ENCODE measurements at regions not wholly inside any gene's neighbourhood (a gene's known extent, or its start where the extent isn't known, plus 50 kb on each side); places are given as distances from the start of the nearest gene placed in this dataset.
A peak's percentile ranks its signal among the peaks of the same experiment; 100 is the strongest.
"Not testable (repeated sequence)": the region's sequence is repeated elsewhere in the genome, so short reads cannot be mapped to it uniquely, and the experiment has no call there.

DNA sequence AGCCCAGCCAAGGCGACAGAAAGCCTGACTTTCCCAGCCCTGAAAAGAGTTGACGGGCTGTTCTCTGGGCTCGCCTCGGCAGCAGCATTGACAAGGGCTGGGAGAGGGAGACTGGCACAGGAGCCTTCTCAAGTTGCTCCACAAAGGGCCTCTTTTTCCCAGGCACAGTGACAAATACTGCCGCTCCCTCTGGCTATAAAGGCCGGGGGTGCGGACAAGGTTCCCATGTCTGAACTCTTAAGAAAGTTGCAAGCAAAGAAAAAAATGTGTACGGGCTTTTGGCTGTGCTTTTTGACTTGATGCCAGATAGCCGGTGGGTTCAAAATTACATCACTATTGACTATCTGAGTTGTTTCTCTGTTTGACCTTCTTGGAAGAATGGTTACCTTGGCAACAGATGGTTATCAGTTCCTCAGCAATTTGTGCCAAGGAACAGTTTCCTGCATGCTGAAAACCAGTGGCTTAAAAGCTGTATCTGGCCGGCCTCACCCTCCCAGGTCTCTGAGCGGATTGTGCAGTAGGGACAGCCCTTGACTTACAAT lies 115.9 kb upstream of the EEPD1 start:
- DNase-seq: peak; percentile 89

DNA sequence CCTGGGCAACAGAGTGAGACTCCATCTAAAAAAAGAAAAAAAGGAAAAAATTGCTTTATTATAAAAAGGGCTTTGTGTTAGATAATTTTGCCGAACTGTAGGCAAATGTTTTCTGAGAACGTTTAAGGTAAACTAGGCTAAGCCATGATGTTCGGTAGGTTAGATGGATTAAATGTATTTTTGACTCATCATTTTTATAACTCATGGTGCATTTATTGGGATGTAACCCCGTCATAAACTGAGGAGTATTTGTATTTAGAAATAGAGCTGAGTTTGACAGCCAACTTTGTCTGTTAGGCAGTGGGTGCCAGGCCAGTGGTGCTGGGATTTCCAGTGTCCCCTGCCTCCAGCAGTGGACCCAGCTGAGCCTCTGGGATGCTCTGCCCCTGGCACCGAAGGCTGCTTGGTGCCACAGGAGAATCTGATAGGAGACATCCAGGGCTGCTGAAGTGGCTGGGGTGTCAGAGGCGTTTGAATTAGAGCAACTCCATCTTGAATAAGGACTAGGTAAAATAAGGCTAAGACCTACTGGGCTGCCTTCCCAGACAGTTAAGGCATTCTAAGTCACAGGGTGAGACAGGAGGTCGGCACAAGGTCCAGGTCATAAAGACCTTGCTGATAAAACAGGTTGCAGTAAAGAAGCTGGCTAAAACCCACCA lies 114.9 kb upstream of the EEPD1 start:
- no peak for DNase-seq

DNA sequence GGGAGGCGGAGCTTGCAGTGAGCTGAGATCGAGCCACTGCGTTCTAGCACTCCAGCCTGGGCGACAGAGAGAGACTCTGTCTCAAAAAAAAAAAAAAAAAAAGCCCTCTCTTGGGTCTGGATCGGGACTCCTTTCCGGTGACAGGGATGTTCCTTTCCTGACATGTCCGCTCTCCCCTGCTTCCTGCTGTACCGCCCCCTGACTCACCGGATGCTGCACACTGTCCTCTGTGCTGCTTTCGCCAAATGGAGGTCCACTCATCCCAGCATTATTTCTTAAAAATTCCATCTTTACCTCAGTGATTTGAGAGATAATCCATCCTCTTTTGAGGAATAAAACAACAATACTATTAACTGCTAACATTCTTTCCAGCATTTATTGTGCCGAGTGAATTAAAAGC lies 113.8 kb upstream of the EEPD1 start:
- DNase-seq: no peak

DNA sequence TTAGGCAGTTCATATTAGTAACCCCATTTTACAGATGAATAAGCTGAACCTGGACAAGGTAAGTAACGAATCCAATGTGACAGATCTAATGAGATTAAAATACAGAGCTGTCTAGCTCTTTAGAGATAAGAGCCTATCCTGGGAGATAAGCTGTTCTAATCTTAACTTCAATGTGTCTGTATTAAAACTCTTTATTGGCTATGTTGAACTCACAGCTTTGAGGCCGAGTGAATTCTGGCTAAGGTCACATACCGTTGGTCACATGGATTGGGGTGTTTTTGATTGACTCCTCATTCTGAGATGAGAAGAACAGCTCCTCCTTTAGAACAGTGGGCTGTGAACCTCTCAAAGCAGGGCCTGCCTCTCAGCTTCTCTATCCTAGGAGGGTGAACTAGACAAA lies 113.4 kb upstream of the EEPD1 start:
- DNase-seq: no peak

DNA sequence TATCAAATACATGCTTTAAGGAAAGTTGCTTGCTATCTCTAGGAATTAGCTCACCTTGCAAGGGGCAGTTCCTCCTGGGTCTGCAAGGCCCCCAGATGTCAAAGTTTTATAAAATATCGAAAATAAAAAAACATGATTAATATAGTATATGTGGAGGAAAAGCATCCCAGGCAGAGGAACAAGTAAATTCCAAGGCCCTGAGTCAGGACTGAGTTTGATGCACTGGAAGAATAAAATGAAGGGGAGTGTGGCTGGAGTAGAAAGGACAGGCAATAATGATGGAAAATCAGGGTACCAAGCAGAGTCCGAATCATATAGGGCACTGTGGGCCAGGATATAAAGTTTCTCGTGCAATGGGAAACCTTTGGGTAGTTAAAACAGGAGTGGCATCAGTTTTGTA lies 112.4 kb upstream of the EEPD1 start:
- no peak for DNase-seq

- DNase-seq: no peak
These were observed 108.8 kb upstream of the EEPD1 start for GRCh38 chr7:36044101-36044892.

GRCh38 chr7:36045326-36045725 lies 107.7 kb upstream of the EEPD1 start:
- DNase-seq: peak; percentile 76 to 81

DNA sequence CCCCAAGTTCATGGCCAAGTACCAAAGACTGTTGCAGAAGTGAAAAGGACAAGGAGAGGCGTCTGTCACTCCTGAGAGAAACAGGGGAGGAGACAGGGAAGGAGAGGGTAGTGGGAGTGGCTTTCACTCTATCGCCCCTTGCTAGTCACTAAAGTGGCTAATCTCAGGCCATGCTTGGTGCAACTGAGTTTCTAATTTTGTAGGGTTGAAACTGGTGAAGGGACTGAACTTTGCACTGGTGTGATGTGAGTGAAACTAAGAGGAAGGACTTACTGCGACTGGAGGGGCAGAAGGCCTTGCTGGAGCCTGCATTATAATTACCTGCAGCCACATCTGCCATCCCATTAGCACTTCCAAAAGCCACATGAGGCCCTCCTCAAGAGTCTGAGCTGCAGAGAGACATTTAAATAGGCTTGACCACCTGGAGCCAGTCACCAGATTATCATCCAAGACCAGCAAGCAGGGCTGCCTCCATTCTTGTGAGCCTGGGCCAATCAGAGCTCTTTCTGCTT lies 107.2 kb upstream of the EEPD1 start:
- DNase-seq: no peak

GRCh38 chr7:36047091-36047658 lies 105.9 kb upstream of the EEPD1 start:
- DNase-seq: no peak

- peak in 1 of 2 donors; percentile 45 for DNase-seq
These were observed 104.7 kb upstream of the EEPD1 start for GRCh38 chr7:36048141-36048901.

DNA sequence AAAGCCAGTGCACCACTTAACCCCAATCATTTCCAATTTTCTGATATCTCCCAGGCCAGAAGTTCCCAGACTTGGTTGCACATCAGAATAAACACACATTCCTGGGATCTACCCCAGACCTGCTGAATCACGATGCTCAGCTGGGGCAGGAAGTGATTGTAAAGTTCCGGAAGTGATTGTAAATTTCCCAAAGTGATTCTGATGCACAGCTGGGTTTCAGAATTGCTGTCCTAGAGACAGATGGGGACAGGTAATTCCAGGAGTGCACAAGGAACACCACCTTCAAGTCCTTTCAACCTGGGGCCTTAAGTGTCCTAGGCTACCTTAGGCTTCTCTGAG lies 104.2 kb upstream of the EEPD1 start:
- DNase-seq: no peak

GRCh38 chr7:36051501-36051900 lies 101.6 kb upstream of the EEPD1 start:
- no peak for DNase-seq

GRCh38 chr7:36053589-36053988 lies 99.5 kb upstream of the EEPD1 start:
- DNase-seq: no peak

GRCh38 chr7:36054637-36055036 lies 98.4 kb upstream of the EEPD1 start:
- no peak for DNase-seq

DNA sequence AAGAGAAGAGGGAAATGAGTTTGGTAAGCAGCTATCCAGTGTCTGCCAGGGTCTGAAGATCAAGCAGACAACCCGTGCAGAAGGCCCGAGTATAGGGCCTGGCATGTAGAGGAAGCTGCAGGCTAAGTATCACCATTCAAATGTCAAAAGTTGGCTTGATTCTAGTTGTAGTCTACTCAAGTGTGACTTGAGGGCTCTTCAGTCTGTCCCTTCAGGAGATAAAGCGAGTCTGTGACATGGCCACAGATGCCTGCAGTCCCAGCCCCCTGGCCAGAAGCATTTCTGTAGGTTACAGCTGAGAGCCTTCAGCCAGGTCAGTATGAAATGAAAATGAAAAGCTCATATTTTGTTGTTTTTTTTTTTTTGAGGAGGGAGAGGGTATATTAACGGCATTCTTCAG lies 97.8 kb upstream of the EEPD1 start:
- no peak for DNase-seq

- no peak for DNase-seq
These were observed 95.7 kb upstream of the EEPD1 start for GRCh38 chr7:36057323-36057722.

DNA sequence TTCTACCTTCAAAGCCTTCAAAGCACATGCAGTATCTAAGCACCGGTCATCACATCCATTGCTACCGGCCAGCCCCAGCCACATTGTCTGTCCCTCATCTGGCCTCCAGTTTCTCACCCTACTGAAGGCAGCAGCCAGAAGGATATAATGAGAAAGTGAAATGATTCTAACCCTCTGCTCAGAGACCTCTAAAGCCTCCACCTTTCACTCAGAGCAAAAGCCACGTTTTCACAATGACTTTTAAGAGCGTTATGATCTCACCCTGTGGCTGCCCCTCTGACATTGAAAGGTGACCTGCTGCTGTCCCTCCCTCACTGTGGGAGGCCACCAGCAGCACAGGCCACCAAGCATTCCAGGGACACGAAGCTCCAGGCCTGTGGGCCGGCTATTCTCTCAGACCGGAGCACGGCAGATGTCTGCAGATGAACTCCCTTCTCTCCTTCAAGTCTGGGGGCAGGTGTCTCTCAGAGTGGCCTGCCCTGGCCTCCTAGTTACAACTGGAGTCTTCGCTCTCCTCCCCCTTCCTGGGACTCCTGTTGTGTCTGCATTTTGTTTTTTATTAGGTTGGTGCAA lies 94.9 kb upstream of the EEPD1 start:
- DNase-seq: no peak

GRCh38 chr7:36060388-36060787 lies 92.7 kb upstream of the EEPD1 start:
- not testable (repeated sequence) for DNase-seq

DNA sequence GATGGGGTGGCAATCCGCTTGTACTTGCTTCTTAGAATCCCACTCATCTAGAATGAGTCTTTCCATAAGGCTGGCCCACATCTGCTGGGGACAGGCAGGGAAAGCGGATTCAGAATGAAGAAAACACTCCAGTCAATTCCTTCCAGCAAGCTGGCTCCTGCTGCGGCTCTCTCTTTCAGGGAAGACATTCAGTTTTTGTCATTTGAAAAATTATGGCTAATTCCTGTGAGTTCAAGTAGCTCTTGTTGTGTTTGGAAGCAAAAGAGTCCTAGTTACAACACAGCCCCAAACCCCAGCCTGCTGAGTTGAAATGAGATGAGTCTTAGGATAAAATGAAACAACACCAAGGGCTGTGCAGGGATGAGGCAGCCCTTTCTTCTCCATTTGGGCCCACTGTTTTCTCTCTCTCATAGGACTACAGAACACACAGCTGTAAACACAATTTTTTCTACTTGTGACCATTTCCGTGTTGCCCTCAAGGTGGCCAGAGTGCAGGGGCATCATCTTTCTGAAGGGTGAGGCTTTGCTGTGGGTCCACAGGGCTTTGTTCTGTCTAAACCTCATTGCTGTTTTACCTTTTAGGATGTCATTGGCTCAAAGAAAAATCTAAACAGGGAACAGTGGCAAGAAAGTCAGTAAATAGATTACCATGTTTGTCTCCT lies 90.8 kb upstream of the EEPD1 start:
- DNase-seq: peak; percentile 46 to 51

- DNase-seq: no peak
These were observed 88.4 kb upstream of the EEPD1 start for GRCh38 chr7:36064676-36065075.

Measured in right lung (tissue), 2 donors.